AG09309 (cell line): ENCODE measurements at regions not wholly inside any gene's neighbourhood (a gene's known extent, or its start where the extent isn't known, plus 50 kb on each side); places are given as distances from the start of the nearest gene placed in this dataset.

ENCODE experiments used
- DNase-seq: peaks from one replicate; pipeline ENCODE4 v3.0.0-alpha.2; 2010; ENCODE audit warnings: low read depth
- H3K4me3 ChIP-seq: 2 replicates; pipeline ENCODE4 v1.5.1; 2011; ENCODE audit warnings: mild to moderate bottlenecking, low read depth, low read length, moderate library complexity; ENCODE audit not compliant: control insufficient read depth
- CTCF ChIP-seq: IDR thresholded peaks from 2 replicates; pipeline ENCODE4 v1.5.1; 2011; ENCODE audit warnings: mild to moderate bottlenecking, low read depth, low read length, inconsistent platforms; ENCODE audit not compliant: insufficient read depth, control insufficient read depth; ENCODE audit errors: missing control alignments

- H3K4me3 ChIP-seq = no peak overlapping the region
- DNase-seq = no peak
- no peak for TF ChIP-seq CTCF
Observed at GRCh38 chr1:199724049-199724448, 303.5 kb upstream of the NR5A2 start.

- no peak overlapping the region for H3K4me3 ChIP-seq
- DNase-seq = no peak
- no peak for TF ChIP-seq CTCF
Observed at GRCh38 chr1:199725002-199725565, 302.4 kb upstream of the NR5A2 start.

DNA sequence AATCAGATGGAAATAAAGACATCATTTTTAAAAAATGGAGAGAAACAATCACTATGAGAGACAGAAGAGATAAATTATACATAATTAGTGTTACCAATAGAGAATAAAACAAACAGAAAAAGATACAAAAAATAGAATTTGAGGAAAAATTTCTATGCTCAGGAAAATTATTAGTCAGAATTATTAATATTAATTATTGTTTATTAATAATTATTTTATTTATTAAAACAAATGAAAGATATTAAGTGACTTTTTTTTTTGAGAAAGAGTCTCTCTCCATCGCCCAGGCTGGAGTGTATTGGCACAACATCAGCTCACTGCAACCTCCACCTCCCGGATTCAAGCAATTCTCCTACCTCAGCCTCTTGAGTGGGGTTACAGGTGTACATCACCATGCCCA is 299.8 kb upstream of the NR5A2 start:
- TF ChIP-seq CTCF = no peak
- no peak overlapping the region for H3K4me3 ChIP-seq

DNA sequence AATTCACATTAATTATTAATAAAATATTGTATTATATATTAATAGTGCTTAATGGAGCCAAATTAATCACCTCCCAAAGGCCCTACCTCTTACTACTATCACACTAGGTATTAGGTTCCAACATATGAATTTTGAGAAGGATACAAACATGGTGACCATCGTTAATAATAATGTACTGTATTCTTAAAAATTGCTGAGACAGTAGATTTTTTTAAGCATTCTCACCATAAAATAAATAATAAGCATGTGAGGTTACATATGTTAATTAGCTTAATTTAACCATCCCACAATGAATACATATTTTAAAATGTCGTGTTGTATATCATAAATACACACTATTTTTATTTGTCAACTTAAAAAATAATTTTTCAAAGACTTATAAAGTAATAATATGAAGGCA is 299.2 kb upstream of the NR5A2 start:
- TF ChIP-seq CTCF = no peak
- H3K4me3 ChIP-seq = no peak overlapping the region
- DNase-seq = no peak

More for the DNA sequence above, 299.8 kb upstream of the NR5A2 start:
- no peak for DNase-seq

- TF ChIP-seq CTCF = no peak
- H3K4me3 ChIP-seq = no peak overlapping the region
- no peak for DNase-seq
Observed at GRCh38 chr1:199733125-199733524, 294.4 kb upstream of the NR5A2 start.

- TF ChIP-seq CTCF = no peak
- no peak for DNase-seq
- no peak overlapping the region for H3K4me3 ChIP-seq
Observed at GRCh38 chr1:199734186-199734585, 293.3 kb upstream of the NR5A2 start.

DNA sequence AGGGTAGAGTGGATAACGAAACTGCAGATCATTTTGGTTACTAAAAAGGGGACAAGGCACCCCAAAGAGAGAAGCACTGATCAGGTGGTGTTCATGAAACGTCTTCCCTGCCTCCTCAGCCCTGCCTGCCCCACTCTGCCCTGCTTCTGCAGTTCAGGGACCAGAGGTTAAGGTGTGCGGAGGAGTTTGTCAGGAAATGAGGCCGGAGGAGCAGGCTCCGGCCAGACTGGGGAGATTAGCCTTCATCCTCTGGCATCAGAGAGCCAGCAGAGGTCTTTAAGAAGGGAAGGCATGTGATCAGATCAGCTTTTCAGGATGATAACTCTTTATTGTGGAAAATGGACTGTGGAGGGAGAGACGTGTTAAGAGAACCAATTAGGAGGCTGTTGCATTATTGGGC is 291.9 kb upstream of the NR5A2 start:
- no peak overlapping the region for H3K4me3 ChIP-seq
- no peak for TF ChIP-seq CTCF
- no peak for DNase-seq
